ENCODE measurements at regions not wholly inside any gene's neighbourhood (a gene's known extent, or its start where the extent isn't known, plus 50 kb on each side); places are given as distances from the start of the nearest gene placed in this dataset.

- Histone ChIP-seq H3K4me3 (replicated peaks in 1 of 3; ENCODE audit: insufficient read depth in 1 of 3, low read depth in 1 of 3, low read length in 3 of 3) (no peak overlapping the region), H3K9me3 (replicated peaks; ENCODE audit: control insufficient read depth, insufficient read depth, low read length) (no peaks in the 10 kb centered on the region), H3K27ac (ENCODE audit: insufficient read depth, low read depth, low read length) (no peak overlapping the region), H2AFZ (ENCODE audit: low read depth, low read length) (no peak overlapping the region), H3K9me1 (replicated peaks; ENCODE audit: control insufficient read depth, extremely low read depth, insufficient read depth, low read length) (no peaks in the 10 kb centered on the region), H3K27me3 (ENCODE audit: control insufficient read depth in 2 of 2, insufficient read depth in 2 of 2, low read length in 2 of 2) (no peaks in the 10 kb centered on the region), H3K4me1 (ENCODE audit: control insufficient read depth, extremely low read depth, insufficient read depth, low read length) (no peaks in the 10 kb centered on the region), H3K36me3 (ENCODE audit: control insufficient read depth in 2 of 2, extremely low read depth in 1 of 2, insufficient read depth in 2 of 2, low read length in 2 of 2) (no peaks in the 10 kb centered on the region), H3K9ac (replicated peaks; ENCODE audit: extremely low read depth, insufficient read depth, low read length) (no peak overlapping the region), H3K79me2 (ENCODE audit: control insufficient read depth, insufficient read depth, low read length) (no peaks in the 10 kb centered on the region), H3K4me2 (ENCODE audit: insufficient read depth, low read length) (no peak overlapping the region), H4K20me1 (replicated peaks; ENCODE audit: control insufficient read depth, extremely low read depth, insufficient read depth, low read length) (no peaks in the 10 kb centered on the region)
- dilution Hi-C loops (cut with MboI; ENCODE audit: extremely low pct_ligation_motif_present, low sequenced_read_pairs): no loop called here
- TF ChIP-seq GATA2 (IDR thresholded peaks at IDR 0.05; ENCODE audit: insufficient read depth, insufficient read length, low read depth, low read length) (no peak), MYC (IDR thresholded peaks at IDR 0.05; ENCODE audit: low read depth, low read length) (no peak), POLR2A (IDR thresholded peaks at IDR 0.05; ENCODE audit: low read depth, low read length) (no peak), MAX (IDR thresholded peaks at IDR 0.05; ENCODE audit: insufficient read depth, insufficient read length) (no peak)
- ChIA-PET POLR2A (no interaction called here), CTCF (interaction anchor here (1.1 kb wide), 1 partner anchor 11 kb away, joined by 3 read pairs; no protein-coding TSS in a partner anchor)
- intact Hi-C loops (cut with micrococcal nuclease): no loop called here
- DNase-seq (ENCODE audit: low read depth, low spot score) (no peak), FAIRE-seq (no peak)
- no TSS peak for BruUV-seq (replicated peaks)
Measured at GRCh38 chr11:97982512-97982911, 1038.2 kb upstream of the CNTN5 start.

- Histone ChIP-seq H3K27ac (ENCODE audit: insufficient read depth, low read depth, low read length) (no peak overlapping the region), H3K4me1 (ENCODE audit: control insufficient read depth, extremely low read depth, insufficient read depth, low read length) (no peaks in the 10 kb centered on the region), H3K36me3 (ENCODE audit: control insufficient read depth in 2 of 2, extremely low read depth in 1 of 2, insufficient read depth in 2 of 2, low read length in 2 of 2) (no peaks in the 10 kb centered on the region), H3K79me2 (ENCODE audit: control insufficient read depth, insufficient read depth, low read length) (no peaks in the 10 kb centered on the region), H3K9me1 (replicated peaks; ENCODE audit: control insufficient read depth, extremely low read depth, insufficient read depth, low read length) (no peaks in the 10 kb centered on the region), H3K4me2 (ENCODE audit: insufficient read depth, low read length) (no peak overlapping the region), H3K9me3 (replicated peaks; ENCODE audit: control insufficient read depth, insufficient read depth, low read length) (no peaks in the 10 kb centered on the region), H3K9ac (replicated peaks; ENCODE audit: extremely low read depth, insufficient read depth, low read length) (no peak overlapping the region), H3K27me3 (ENCODE audit: control insufficient read depth in 2 of 2, insufficient read depth in 2 of 2, low read length in 2 of 2) (no peaks in the 10 kb centered on the region), H3K4me3 (replicated peaks in 1 of 3; ENCODE audit: insufficient read depth in 1 of 3, low read depth in 1 of 3, low read length in 3 of 3) (no peak overlapping the region), H4K20me1 (replicated peaks; ENCODE audit: control insufficient read depth, extremely low read depth, insufficient read depth, low read length) (no peaks in the 10 kb centered on the region), H2AFZ (ENCODE audit: low read depth, low read length) (no peak overlapping the region)
- no peak for FAIRE-seq
- ChIA-PET POLR2A (no interaction called here), CTCF (no interaction called here)
- dilution Hi-C loops (cut with MboI; ENCODE audit: extremely low pct_ligation_motif_present, low sequenced_read_pairs) (no loop called here), intact Hi-C loops (cut with micrococcal nuclease) (no loop called here)
- no peak for DNase-seq (ENCODE audit: low read depth, low spot score)
- no TSS peak for BruUV-seq (replicated peaks)
- TF ChIP-seq GATA2 (IDR thresholded peaks at IDR 0.05; ENCODE audit: insufficient read depth, insufficient read length, low read depth, low read length) (no peak), MAX (IDR thresholded peaks at IDR 0.05; ENCODE audit: insufficient read depth, insufficient read length) (no peak)
Measured at GRCh38 chr11:97989121-97989520, 1031.6 kb upstream of the CNTN5 start.

Measured in endothelial cell of umbilical vein (primary cell).